ENCODE measurements at regions not wholly inside any gene's neighbourhood (a gene's known extent, or its start where the extent isn't known, plus 50 kb on each side); places are given as distances from the start of the nearest gene placed in this dataset.
"Not testable (repeated sequence)": the region's sequence is repeated elsewhere in the genome, so short reads cannot be mapped to it uniquely, and the experiment has no call there.

- DNase-seq (ENCODE audit: low spot score) = no peak
Measured at GRCh38 chrX:3184176-3184930, 143.1 kb downstream of the ARSF start.

GRCh38 chrX:3181846-3182245, 140.6 kb downstream of the ARSF start:
- no peak for DNase-seq (ENCODE audit: low spot score)

- no peak for DNase-seq (ENCODE audit: low spot score)
Measured at GRCh38 chrX:3178329-3178728, 137.1 kb downstream of the ARSF start.

- DNase-seq (ENCODE audit: low spot score) = peak; percentile 10
Measured at GRCh38 chrX:3177851-3178250, 136.6 kb downstream of the ARSF start.

- DNase-seq (ENCODE audit: low spot score) = peak; percentile 74
Measured at GRCh38 chrX:3176439-3176820, 135.2 kb downstream of the ARSF start.

- DNase-seq (ENCODE audit: low spot score) = peak; percentile 71
Measured at GRCh38 chrX:3175659-3176438, 134.6 kb downstream of the ARSF start.

- not testable (repeated sequence) for DNase-seq (ENCODE audit: low spot score)
Measured at GRCh38 chrX:3172156-3172555, 130.9 kb downstream of the ARSF start.

GRCh38 chrX:3169421-3169820, 128.2 kb downstream of the ARSF start:
- no peak for DNase-seq (ENCODE audit: low spot score)

GRCh38 chrX:3167771-3168170, 126.5 kb downstream of the ARSF start:
- no peak for DNase-seq (ENCODE audit: low spot score)

GRCh38 chrX:3166670-3167455, 125.6 kb downstream of the ARSF start:
- DNase-seq (ENCODE audit: low spot score) = peak; percentile 1

- DNase-seq (ENCODE audit: low spot score) = no peak
Measured at GRCh38 chrX:3165808-3166207, 124.5 kb downstream of the ARSF start.
